Kidney epithelial cell (primary cell): ENCODE measurements at regions not wholly inside any gene's neighbourhood (a gene's known extent, or its start where the extent isn't known, plus 50 kb on each side); places are given as distances from the start of the nearest gene placed in this dataset.
"Not testable (repeated sequence)": the region's sequence is repeated elsewhere in the genome, so short reads cannot be mapped to it uniquely, and the experiment has no call there.

ENCODE experiments used
- DNase-seq: peaks from one replicate; pipeline ENCODE4 v3.0.0-alpha.2; 2010; ENCODE audit warnings: low read depth
- H3K27me3 ChIP-seq: 2 replicates; pipeline ENCODE4 v1.6.0; 2011; ENCODE audit warnings: low read length; ENCODE audit not compliant: control insufficient read depth, insufficient read depth
- H3K36me3 ChIP-seq: 2 replicates; pipeline ENCODE4 v1.5.1; 2011; ENCODE audit warnings: low read length; ENCODE audit not compliant: control insufficient read depth, insufficient read depth
- H3K4me3 ChIP-seq: 2 replicates; pipeline ENCODE4 v1.5.1; 2011; ENCODE audit warnings: low read depth, mild to moderate bottlenecking, control low read depth, low read length
- CTCF ChIP-seq: IDR thresholded peaks from 2 replicates; pipeline ENCODE4 v1.5.1; 2011; ENCODE audit warnings: mild to moderate bottlenecking, moderate library complexity, low read length, control low read depth, inconsistent platforms; ENCODE audit not compliant: insufficient read depth, poor library complexity, severe bottlenecking

GRCh38 chr21:21996891-21997290 is 998.7 kb downstream of the NCAM2 start:
- no peak for TF ChIP-seq CTCF
- Histone ChIP-seq H3K36me3 (no peaks in the 10 kb centered on the region), H3K27me3 (no peaks in the 10 kb centered on the region), H3K4me3 (no peak overlapping the region)
- no peak for DNase-seq

GRCh38 chr21:21997390-21998333 is 999.5 kb downstream of the NCAM2 start:
- DNase-seq, result no peak
- H3K27me3 ChIP-seq, result no peaks in the 10 kb centered on the region
- no peak for TF ChIP-seq CTCF
- H3K36me3 ChIP-seq, result no peaks in the 10 kb centered on the region
- H3K4me3 ChIP-seq, result no peak overlapping the region

- DNase-seq, result no peak
- no peak for TF ChIP-seq CTCF
- H3K27me3 ChIP-seq, result no peaks in the 10 kb centered on the region
- no peaks in the 10 kb centered on the region for H3K36me3 ChIP-seq
- no peak overlapping the region for H3K4me3 ChIP-seq
These were observed 1021.6 kb downstream of the NCAM2 start for GRCh38 chr21:22019766-22020165.

- DNase-seq, result no peak
- H3K27me3 ChIP-seq, result no peaks in the 10 kb centered on the region
- no peak for TF ChIP-seq CTCF
- H3K36me3 ChIP-seq, result no peaks in the 10 kb centered on the region
- no peak overlapping the region for H3K4me3 ChIP-seq
These were observed 1022.0 kb downstream of the NCAM2 start for GRCh38 chr21:22020221-22020620.

- DNase-seq, H3K36me3 ChIP-seq, H3K4me3 ChIP-seq, H3K27me3 ChIP-seq: not testable (repeated sequence)
These were observed 1025.7 kb downstream of the NCAM2 start for GRCh38 chr21:22023896-22024295.

GRCh38 chr21:22044431-22044830 is 1046.2 kb downstream of the NCAM2 start:
- H3K36me3 ChIP-seq, result no peaks in the 10 kb centered on the region
- no peak for TF ChIP-seq CTCF
- no peak for DNase-seq
- no peak overlapping the region for H3K4me3 ChIP-seq
- H3K27me3 ChIP-seq, result no peaks in the 10 kb centered on the region
